Muscle of leg (tissue), 3 donors: ENCODE measurements at regions not wholly inside any gene's neighbourhood (a gene's known extent, or its start where the extent isn't known, plus 50 kb on each side); places are given as distances from the start of the nearest gene placed in this dataset.

Experiments used
- DNase-seq: peaks from one replicate; pipeline ENCODE4 v3.0.0; 2013
- H3K27ac ChIP-seq: one replicate; pipeline ENCODE4 v1.5.1; 2013; ENCODE audit warnings: mild to moderate bottlenecking, low read length, control low read depth
- H3K27me3 ChIP-seq: one replicate; pipeline ENCODE4 v1.6.1; 2013; ENCODE audit warnings: low read length; ENCODE audit not compliant: control insufficient read depth, insufficient read depth
- H3K36me3 ChIP-seq: one replicate; pipeline ENCODE4 v1.6.1; 2013; ENCODE audit warnings: low read length; ENCODE audit not compliant: control insufficient read depth, insufficient read depth
- H3K4me1 ChIP-seq: one replicate; pipeline ENCODE4 v1.6.1; 2013; ENCODE audit warnings: low read length; ENCODE audit not compliant: control insufficient read depth, insufficient read depth
- H3K4me3 ChIP-seq: one replicate; pipeline ENCODE4 v1.5.1; 2013; ENCODE audit warnings: low read length, control low read depth
- H3K9me3 ChIP-seq: replicated peaks from 2 replicates; pipeline ENCODE4 v1.6.1; 2013; ENCODE audit warnings: low read depth, low read length; ENCODE audit not compliant: control insufficient read depth
- WGBS: methylation state at CpG from one replicate; pipeline ENCODE4 v1.1.5; 2013; ENCODE audit warnings: missing lambda C conversion rate; ENCODE audit not compliant: insufficient coverage; 5-methylcytosine and 5-hydroxymethylcytosine counted together

DNA sequence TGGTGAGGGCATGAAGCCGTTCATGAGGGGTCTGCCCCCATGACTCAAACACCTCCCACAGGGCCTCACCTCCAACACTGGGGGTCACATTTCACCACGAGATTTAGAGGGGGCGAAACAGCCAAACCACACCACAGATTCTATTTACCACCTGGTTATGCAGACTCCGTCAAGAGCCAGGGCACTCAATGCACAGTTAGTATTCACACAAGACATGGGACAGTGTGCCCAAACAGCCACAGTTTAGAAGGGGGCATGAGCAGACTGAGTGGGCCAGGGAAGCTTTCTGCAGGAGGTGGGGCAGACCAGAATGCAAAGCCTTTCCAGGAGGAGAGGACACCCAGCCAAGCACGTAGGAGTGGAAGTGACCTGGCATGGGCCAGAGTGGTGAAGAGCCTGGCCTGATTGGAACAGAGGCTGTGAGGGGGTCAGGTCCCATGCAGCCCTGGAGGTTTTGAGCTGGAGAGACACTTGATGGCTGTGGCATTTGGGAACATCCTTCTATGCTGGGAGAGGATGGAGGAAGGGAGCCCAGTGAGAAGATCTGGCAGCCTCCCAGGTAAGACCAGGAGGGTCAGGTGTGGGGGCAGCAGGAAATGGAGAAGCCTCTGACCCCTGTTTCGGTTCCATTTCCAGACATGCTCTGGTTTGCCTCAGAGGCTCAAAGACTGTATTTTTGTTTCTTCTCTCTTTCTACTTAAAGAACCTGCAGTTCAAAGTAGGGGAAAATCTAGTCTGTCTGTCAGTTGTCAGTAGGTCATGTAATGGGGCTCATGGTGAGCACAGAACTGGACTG lies 199.1 kb upstream of the NCAM1 start:
- whole genome bisulfite sequencing, result 67% methylated on average over 3 of the region's 6 CpGs
- H3K36me3 ChIP-seq, result no peaks in the 10 kb centered on the region
- H3K9me3 ChIP-seq, result no peaks in the 10 kb centered on the region
- no peak overlapping the region for H3K27ac ChIP-seq
- no peak overlapping the region for H3K4me3 ChIP-seq
- peaks cover 6% of the 10 kb centered on the region for H3K27me3 ChIP-seq
- H3K4me1 ChIP-seq, result peaks cover 6% of the 10 kb centered on the region
- DNase-seq, result no peak

DNA sequence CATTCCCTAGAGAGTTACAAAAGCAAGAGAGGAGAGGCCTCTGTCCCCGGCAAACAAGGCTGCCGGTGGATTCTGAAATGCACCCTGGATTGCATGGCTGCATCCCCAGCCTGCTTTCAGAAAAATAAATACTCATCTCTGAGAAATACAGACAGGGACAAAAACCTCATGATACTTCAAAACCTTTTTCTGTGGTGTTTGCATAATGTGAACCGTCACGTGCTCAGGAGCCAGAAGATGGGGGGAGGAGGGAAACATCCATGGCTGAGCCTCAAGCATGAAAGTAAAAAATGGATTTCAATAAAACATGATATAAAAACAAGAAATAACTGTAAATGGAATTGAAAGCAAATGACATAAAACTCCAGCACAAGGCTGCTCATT lies 198.5 kb upstream of the NCAM1 start:
- WGBS, result 28% methylated on average over 2 of the region's 4 CpGs
- DNase-seq, result no peak
- H3K9me3 ChIP-seq, result no peaks in the 10 kb centered on the region
- peaks cover 2% of the 10 kb centered on the region for H3K4me1 ChIP-seq
- peaks cover 6% of the 10 kb centered on the region for H3K27me3 ChIP-seq
- no peaks in the 10 kb centered on the region for H3K36me3 ChIP-seq
- H3K4me3 ChIP-seq, result no peak overlapping the region
- no peak overlapping the region for H3K27ac ChIP-seq

GRCh38 chr11:112765337-112765736 lies 195.9 kb upstream of the NCAM1 start:
- no peak for DNase-seq
- peaks cover 4% of the 10 kb centered on the region for H3K27me3 ChIP-seq
- no peak overlapping the region for H3K27ac ChIP-seq
- no peaks in the 10 kb centered on the region for H3K9me3 ChIP-seq
- 73% methylated on average over 5 of the region's 5 CpGs for WGBS
- H3K4me3 ChIP-seq, result no peak overlapping the region
- H3K36me3 ChIP-seq, result no peaks in the 10 kb centered on the region
- H3K4me1 ChIP-seq, result peaks cover 5% of the 10 kb centered on the region

DNA sequence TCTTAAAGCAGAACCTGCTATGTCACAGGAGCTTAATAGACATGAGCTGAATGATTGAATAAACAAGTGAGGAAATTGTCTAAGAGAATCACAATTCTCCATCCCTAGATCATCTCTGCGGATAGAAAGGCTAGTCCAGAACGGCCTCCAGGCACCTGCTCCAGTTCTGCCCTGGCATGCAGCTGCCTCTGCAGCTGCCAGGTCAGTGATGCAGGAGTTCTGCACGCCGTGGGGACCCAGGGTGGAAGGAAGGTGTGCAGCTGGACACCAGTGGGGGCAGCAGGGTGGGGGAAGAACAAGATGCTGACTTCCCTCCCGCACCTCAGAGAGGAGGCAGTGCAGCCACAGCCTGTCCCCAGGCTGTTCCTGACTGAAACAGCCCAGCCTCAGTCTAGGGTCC lies 192.1 kb upstream of the NCAM1 start:
- Histone ChIP-seq H3K4me1 (peaks cover 3% of the 10 kb centered on the region), H3K27ac (no peak overlapping the region), H3K36me3 (no peaks in the 10 kb centered on the region), H3K9me3 (no peaks in the 10 kb centered on the region), H3K27me3 (peaks cover 8% of the 10 kb centered on the region), H3K4me3 (no peak overlapping the region)
- no peak for DNase-seq
- 53% methylated on average over 4 of the region's 5 CpGs for WGBS

- Histone ChIP-seq H3K27me3 (peaks cover 9% of the 10 kb centered on the region), H3K9me3 (no peaks in the 10 kb centered on the region), H3K4me1 (peaks cover 3% of the 10 kb centered on the region), H3K36me3 (no peaks in the 10 kb centered on the region), H3K27ac (no peak overlapping the region), H3K4me3 (no peak overlapping the region)
- DNase-seq, result no peak
- WGBS, result 20% methylated on average over 1 of the region's 4 CpGs
Measured at GRCh38 chr11:112769584-112769983, 191.6 kb upstream of the NCAM1 start.

- Histone ChIP-seq H3K4me3 (no peak overlapping the region), H3K4me1 (peaks cover 3% of the 10 kb centered on the region), H3K36me3 (no peaks in the 10 kb centered on the region), H3K27ac (no peak overlapping the region), H3K9me3 (no peaks in the 10 kb centered on the region), H3K27me3 (peaks cover 11% of the 10 kb centered on the region)
- 61% methylated on average over 4 of the region's 5 CpGs for WGBS
- DNase-seq, result no peak
Measured at GRCh38 chr11:112770033-112770432, 191.2 kb upstream of the NCAM1 start.

DNA sequence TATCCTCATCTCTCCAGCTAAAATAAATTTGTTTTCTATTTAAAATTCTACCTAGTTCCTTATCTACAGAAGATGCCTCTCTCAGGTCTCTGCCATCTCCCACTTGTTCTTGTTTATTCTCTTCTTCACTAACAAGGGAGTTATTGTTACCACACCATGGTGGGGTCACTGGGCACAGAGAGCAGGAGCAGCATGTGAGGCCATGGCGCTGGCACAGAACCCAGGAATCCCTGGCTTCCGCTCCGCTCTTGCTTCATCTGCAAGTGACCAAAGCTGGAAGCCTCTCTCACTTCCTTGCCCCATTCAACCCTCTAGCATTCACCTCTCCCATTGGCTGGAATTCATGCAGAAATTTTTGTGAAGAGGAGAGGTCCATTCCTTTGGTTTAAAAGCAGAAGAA lies 190.7 kb upstream of the NCAM1 start:
- H3K27ac ChIP-seq, result no peak overlapping the region
- H3K27me3 ChIP-seq, result peaks cover 11% of the 10 kb centered on the region
- no peak for DNase-seq
- no peak overlapping the region for H3K4me3 ChIP-seq
- WGBS, result 83% methylated on average over 1 of the region's 3 CpGs
- no peaks in the 10 kb centered on the region for H3K36me3 ChIP-seq
- no peaks in the 10 kb centered on the region for H3K9me3 ChIP-seq
- peaks cover 3% of the 10 kb centered on the region for H3K4me1 ChIP-seq

DNA sequence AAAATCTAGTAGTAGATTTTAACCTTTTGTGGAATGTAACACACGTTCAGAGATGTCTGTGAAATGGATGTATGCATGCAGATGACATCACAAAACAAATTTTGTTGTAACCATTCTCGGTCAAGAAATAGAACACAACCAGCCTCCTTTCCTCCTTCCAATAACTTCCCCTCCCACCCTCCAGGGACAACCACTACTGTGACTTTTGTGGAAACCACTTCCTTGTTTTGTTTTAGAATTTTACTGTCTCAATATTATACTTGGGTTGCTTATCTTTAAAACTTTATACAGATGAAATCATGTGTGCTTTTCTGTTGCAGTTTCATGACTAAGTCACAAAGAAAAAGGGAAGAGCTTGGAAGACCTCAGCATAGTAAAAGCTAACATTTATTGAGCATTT lies 189.4 kb upstream of the NCAM1 start:
- peaks cover 11% of the 10 kb centered on the region for H3K27me3 ChIP-seq
- peaks cover 3% of the 10 kb centered on the region for H3K4me1 ChIP-seq
- H3K27ac ChIP-seq, result no peak overlapping the region
- no peak for DNase-seq
- no CpG with 5 or more reads among the region's 2 CpGs for WGBS
- no peak overlapping the region for H3K4me3 ChIP-seq
- no peaks in the 10 kb centered on the region for H3K9me3 ChIP-seq
- no peaks in the 10 kb centered on the region for H3K36me3 ChIP-seq

- Histone ChIP-seq H3K9me3 (no peaks in the 10 kb centered on the region), H3K4me3 (no peak overlapping the region), H3K4me1 (peaks cover 3% of the 10 kb centered on the region), H3K27me3 (peaks cover 11% of the 10 kb centered on the region), H3K36me3 (no peaks in the 10 kb centered on the region), H3K27ac (no peak overlapping the region)
- no peak for DNase-seq
- 87% methylated on average over 4 of the region's 4 CpGs for WGBS
Measured at GRCh38 chr11:112773264-112773663, 188.0 kb upstream of the NCAM1 start.

- Histone ChIP-seq H3K9me3 (no peaks in the 10 kb centered on the region), H3K27ac (no peak overlapping the region), H3K36me3 (no peaks in the 10 kb centered on the region), H3K4me3 (no peak overlapping the region), H3K27me3 (peaks cover 15% of the 10 kb centered on the region), H3K4me1 (peaks cover 7% of the 10 kb centered on the region)
- WGBS, result 88% methylated on average over 4 of the region's 5 CpGs
- DNase-seq, result peak; percentile 17
Measured at GRCh38 chr11:112776834-112777233, 184.4 kb upstream of the NCAM1 start.
